GM19372 (cell line): ENCODE measurements at regions not wholly inside any gene's neighbourhood (a gene's known extent, or its start where the extent isn't known, plus 50 kb on each side); places are given as distances from the start of the nearest gene placed in this dataset.

Experiments used
- ATAC-seq: cut with Tn5 transposase; IDR thresholded peaks from one replicate; pipeline ENCODE4 v1.9.1; 2021; ENCODE audit warnings: mild to moderate bottlenecking, low read depth, moderate library complexity; ENCODE audit not compliant: unreplicated experiment

GRCh38 chr10:111856631-111857030 is 326.9 kb downstream of the GPAM start:
- ATAC-seq: no peak

GRCh38 chr10:111865550-111865949 is 318.0 kb downstream of the GPAM start:
- no peak for ATAC-seq

- ATAC-seq: no peak
Observed at GRCh38 chr10:111871458-111871857, 312.1 kb downstream of the GPAM start.

DNA sequence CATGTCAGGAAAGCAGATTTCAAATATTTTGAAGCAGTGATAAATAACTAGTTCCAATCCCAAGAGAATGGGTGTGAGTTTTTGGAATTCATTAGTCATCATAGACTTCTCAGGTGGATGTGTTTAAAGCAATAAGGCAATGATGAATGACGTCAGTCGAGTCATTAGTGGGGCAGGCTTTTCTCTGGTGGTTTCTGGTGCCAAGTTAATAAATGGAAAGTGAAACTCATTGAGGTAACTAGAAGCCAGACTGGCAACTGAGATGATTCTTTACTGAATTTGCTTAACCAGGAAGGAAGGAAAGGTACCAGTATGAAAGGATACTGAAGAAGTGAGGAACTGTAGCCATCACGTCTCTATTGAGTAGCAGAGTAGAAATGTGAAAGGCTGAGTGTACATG is 311.0 kb downstream of the GPAM start:
- no peak for ATAC-seq

GRCh38 chr10:111873041-111873440 is 310.5 kb downstream of the GPAM start:
- no peak for ATAC-seq

- no peak for ATAC-seq
Observed at GRCh38 chr10:111873621-111874135, 309.9 kb downstream of the GPAM start.

DNA sequence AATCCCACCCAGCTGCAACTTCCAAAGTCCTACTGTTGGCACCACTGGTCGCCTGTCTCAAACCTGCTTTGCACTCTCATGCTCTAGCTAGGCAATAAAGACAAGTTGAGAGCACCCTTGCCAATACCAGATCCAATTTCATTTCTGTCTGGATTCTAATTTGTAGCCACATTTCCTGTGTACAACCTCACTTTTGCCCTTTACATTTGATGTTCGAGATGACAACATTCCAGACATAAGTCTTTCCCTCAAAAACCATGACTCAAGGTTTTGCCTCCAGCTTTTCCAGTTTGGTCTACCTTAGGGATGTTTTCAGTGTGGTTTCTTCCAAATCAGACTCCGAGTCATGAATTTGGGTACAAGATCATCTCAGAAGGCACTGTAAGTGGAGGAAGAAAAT is 309.0 kb downstream of the GPAM start:
- no peak for ATAC-seq

GRCh38 chr10:111875725-111876124 is 307.8 kb downstream of the GPAM start:
- no peak for ATAC-seq

DNA sequence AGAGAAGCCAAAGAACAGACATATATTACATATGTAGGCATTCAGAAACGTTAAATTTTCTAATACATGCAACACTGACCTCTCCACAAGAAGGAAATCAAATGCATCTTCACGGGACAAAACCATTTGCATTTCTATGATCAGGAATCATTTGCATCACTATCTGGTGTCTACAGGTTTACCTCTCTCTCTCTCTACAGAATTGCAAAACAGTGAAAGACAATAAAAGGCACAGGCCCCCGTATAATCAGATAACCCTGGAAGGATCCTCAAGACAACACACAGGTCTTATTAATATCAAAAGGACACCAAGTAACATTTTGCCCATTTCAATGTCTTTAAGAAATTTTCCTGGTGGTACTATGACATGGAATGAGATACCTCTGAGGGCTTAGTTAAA is 306.3 kb downstream of the GPAM start:
- ATAC-seq: no peak

- ATAC-seq: no peak
Observed at GRCh38 chr10:111879969-111880368, 303.6 kb downstream of the GPAM start.

GRCh38 chr10:111885046-111885445 is 298.5 kb downstream of the GPAM start:
- ATAC-seq: no peak

GRCh38 chr10:111885919-111886318 is 297.6 kb downstream of the GPAM start:
- ATAC-seq: no peak

DNA sequence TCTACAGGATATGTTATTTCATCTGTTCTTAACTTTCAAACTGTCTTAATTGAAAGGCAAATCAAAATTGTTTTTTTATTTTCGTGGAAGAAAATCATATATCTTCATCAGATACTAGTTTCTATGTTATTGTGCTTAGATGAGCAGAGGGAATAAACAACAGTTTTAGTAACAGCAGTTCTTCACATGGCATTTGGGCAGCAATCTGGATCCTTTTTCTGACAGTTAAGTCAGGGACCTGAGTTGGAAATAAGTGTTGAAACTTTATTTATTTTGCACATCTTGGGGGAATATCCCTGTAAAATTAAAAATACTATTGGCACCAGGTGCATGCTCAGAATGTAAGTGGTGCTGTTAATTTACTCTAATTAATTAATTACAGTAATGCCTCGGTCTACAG is 296.3 kb downstream of the GPAM start:
- no peak for ATAC-seq

DNA sequence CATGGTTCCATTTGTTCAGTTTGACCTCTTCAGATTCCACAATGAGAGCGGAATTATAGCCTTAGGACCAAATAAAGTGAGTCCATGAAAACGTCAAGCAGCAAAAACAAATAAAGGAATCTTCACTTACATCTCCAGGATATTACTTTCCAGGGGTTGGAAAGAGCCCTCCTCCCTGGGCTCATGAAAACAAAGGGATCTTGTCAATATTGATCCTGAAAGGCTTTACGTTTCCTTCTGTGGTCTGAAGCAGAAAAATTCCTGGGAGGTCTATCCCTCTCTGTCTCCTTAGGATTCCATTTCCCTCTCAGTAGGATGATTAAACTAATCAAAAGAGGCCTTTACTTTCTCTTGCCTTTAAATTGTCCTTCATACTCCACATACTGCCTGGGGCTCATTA is 293.5 kb downstream of the GPAM start:
- ATAC-seq: no peak

- no peak for ATAC-seq
Observed at GRCh38 chr10:111916011-111916410, 267.6 kb downstream of the GPAM start.

DNA sequence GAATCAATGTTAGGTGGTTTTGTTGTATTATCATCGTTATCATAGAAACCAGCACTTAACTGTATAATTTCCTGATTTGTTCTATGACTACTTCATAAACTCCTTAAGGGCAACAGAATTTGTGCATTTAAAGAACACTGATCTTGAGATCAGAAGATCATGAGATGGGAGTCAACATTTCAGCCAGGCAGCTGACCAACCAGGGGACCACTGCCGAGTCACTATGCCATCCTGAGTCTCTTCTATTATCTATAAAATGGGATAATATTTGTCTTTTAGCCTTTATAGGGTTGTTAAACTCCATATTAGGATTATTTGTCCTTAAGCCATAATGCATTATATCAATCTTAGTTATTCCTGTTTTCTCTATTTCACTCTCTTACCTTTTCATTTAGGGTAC is 261.7 kb downstream of the GPAM start:
- ATAC-seq: no peak

DNA sequence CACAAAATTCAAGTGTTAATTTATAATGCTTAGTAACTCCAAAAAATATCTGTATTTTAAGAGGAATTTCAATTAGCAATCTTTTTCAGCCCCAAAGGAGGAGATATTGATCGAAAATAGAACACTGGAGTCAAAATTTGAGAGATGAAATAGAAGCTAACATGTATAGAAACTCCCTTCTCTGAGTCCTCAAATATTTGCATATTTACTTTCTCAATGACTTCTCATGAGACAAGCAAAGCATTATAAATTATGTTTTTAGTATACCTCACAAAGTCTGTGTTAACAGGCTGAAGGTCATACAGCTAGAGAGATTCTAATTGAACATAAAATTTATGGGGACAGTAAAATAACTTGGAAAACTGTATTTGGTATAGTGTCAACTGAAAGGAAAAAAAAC is 260.5 kb downstream of the GPAM start:
- no peak for ATAC-seq

DNA sequence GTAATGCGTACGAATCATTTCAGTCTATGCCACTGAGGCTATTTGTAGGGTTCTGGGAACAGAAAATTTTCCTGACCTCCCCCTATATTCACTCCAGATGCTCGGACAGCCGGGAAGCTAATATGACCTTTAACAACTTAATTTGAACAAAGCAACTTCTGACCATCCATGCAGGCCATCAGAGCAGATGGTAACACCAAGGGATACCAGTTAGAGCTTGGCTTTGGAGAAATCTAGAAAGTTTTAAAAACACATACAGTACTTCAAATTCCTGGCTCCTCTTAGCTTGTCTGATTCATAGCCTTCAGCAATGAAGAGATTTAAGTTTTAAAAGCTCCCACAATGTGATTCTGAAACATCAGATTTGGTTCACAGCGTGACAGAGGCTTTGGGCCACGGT is 257.3 kb downstream of the GPAM start:
- ATAC-seq: no peak

DNA sequence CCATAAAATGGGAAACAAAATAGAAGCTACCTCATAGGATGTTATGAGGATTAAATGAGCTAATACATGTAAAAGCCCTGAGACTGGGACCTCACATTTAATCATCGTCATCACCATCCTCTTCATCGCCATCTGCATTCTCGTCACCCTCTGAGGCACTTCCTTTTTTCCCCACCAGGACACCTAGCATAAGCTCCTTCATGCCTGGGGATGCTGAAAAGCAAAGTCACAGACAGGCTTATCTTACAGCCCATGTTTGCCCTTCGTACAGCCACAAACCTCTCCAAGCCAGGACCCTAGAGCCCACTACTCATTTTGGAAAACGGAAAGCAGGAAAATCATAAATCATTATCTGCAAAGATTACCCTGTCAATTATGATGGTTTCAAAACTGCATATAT is 249.6 kb downstream of the GPAM start:
- ATAC-seq: no peak

DNA sequence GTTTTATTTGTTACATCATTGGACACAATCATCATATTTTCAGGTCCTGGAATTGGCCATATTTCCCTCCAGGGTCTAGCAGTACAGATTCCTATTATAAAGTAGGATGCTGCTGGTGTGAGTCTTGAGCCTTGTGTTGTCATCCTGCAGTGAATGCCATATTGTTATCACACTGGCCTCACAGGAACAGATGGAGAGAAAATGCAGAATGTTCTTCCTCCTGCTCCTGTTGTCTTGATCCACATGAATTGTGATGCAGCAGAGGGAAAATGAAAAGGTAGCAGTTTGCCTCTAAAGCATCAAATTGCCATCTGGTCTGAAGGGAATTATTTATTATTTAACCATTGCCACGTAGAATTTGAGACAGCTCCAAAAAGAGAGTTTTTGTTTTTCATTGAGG is 248.6 kb downstream of the GPAM start:
- ATAC-seq: no peak

DNA sequence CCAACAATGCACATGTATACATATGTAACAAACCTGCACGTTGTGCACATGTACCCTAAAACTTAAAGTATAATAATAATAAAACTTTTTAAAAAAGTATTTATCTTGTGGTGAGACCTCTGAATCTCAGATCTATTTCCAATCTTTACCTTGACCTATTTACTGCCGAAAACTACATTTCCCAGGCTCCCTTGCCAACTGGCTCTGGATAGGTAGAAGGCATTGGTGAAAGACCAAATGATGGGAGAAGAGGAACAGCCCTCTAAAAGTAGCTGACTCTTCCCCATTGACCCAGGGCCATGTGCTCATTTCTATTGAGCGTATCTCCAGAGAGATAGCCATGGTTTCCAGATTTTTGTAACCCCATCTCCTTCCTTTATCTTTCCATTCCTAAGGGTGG is 247.4 kb downstream of the GPAM start:
- ATAC-seq: no peak

DNA sequence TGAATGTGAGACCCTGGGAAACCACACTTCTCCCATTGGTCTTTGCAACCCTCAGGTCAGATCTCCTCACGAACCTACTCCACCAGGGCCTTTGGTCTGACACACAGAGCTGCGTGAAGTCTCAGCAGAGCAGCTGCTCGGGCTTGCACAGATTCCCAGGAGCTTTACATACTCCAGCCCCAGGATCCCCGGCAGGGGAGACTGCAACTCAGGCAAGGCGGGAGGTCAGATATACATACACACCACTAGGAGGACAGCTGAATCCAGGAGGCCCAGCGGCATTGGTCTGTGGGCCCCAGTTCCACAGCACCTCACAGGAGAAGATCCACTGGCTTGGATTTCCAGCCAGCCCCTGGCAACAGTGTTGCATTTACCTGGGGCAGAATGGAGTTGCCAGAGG is 239.2 kb downstream of the GPAM start:
- ATAC-seq: no peak

DNA sequence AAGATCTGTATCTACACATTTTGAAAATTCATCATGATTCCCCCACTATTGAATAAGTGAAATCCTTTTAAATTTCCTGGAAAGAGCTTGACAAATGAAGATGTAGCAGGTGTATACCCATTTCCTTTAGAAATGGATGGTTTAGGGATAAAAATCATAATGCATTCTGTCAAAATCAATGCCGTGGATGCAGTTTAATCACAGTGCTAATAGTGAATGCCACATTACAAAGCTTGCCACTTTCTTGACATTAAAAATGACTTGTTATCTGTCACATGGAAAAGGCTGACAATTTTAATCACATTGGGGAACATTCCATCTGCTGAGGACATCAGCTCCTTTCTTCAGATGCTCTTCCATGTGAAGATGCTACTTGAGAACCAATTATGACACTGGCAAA is 229.6 kb downstream of the GPAM start:
- ATAC-seq: no peak
